SU-DHL-6 (cell line): ENCODE measurements at regions not wholly inside any gene's neighbourhood (a gene's known extent, or its start where the extent isn't known, plus 50 kb on each side); places are given as distances from the start of the nearest gene placed in this dataset.

Experiments
- H2AFZ ChIP-seq: fragments of 200-600 bp; sonication (generic); 2 replicates; pipeline ENCODE4 v1.6.1; 2014; ENCODE audit warnings: low read depth, mild to moderate bottlenecking, moderate library complexity, mixed read lengths, antibody characterized with exemption, low read length; ENCODE audit not compliant: severe bottlenecking
- H3F3A ChIP-seq: fragments of 200-600 bp; shearing (Covaris generic); 2 replicates; pipeline ENCODE4 v1.6.0; 2016; ENCODE audit warnings: antibody characterized with exemption, mild to moderate bottlenecking; ENCODE audit not compliant: insufficient read depth
- H3K27ac ChIP-seq: fragments of 200-600 bp; sonication (generic); 2 replicates; pipeline ENCODE4 v1.5.1; 2016; ENCODE audit warnings: low read depth, mild to moderate bottlenecking, low read length, moderate library complexity, mixed read lengths
- H3K27me3 ChIP-seq: fragments of 200-600 bp; sonication (generic), shearing (Covaris generic); 2 replicates; pipeline ENCODE4 v1.6.0; 2014; ENCODE audit warnings: mild to moderate bottlenecking, low read length
- H3K36me3 ChIP-seq: fragments of 200-600 bp; sonication (generic); 2 replicates; pipeline ENCODE4 v1.6.1; 2014; ENCODE audit warnings: mild to moderate bottlenecking, low read length, mixed read lengths
- H3K4me2 ChIP-seq: fragments of 300-600, 200-600 bp; shearing (Covaris generic), sonication (generic); 2 replicates; pipeline ENCODE4 v1.6.0; 2014; ENCODE audit warnings: low read length, low read depth, mild to moderate bottlenecking; ENCODE audit not compliant: poor library complexity, severe bottlenecking
- H3K4me3 ChIP-seq: fragments of 200-600 bp; sonication (generic); 2 replicates; pipeline ENCODE4 v1.5.1; 2014; ENCODE audit warnings: antibody characterized with exemption, low read length, mild to moderate bottlenecking, mixed read lengths; ENCODE audit not compliant: insufficient read depth, poor library complexity, severe bottlenecking
- H3K79me2 ChIP-seq: fragments of 200-600 bp; sonication (generic); 2 replicates; pipeline ENCODE4 v1.6.1; 2014; ENCODE audit warnings: mild to moderate bottlenecking, low read length, moderate library complexity; ENCODE audit not compliant: insufficient read depth
- H3K9ac ChIP-seq: fragments of 200-600 bp; sonication (generic); 2 replicates; pipeline ENCODE4 v1.7.0; 2014; ENCODE audit warnings: mild to moderate bottlenecking, low read length
- H3K9me2 ChIP-seq: fragments of 200-600 bp; sonication (generic); replicated peaks from 2 replicates; pipeline ENCODE4 v1.6.1; 2014; ENCODE audit warnings: low read length; ENCODE audit not compliant: insufficient read depth
- H3K9me3 ChIP-seq: fragments of 200-600 bp; sonication (generic); 2 replicates; pipeline ENCODE4 v1.6.1; 2014; ENCODE audit warnings: low read length, mixed read lengths; ENCODE audit not compliant: insufficient read depth
- H4K20me1 ChIP-seq: fragments of 200-600 bp; sonication (generic); 2 replicates; pipeline ENCODE4 v1.6.1; 2014; ENCODE audit warnings: low read depth, mild to moderate bottlenecking, antibody characterized with exemption, low read length, moderate library complexity, mixed read lengths
- EZH2phosphoT487 ChIP-seq: fragments of 200-600 bp; sonication (generic), shearing (Covaris generic); conservative IDR thresholded peaks from 2 replicates; pipeline ENCODE4 v1.6.1; 2018; ENCODE audit warnings: mild to moderate bottlenecking, antibody characterized with exemption, low read length, moderate library complexity, mixed read lengths
- TF ChIP-seq, protein P1 (sequence below): fragments of 200-600 bp; sonication (generic); IDR thresholded peaks from one replicate; pipeline ENCODE4 v1.5.1; 2017; ENCODE audit warnings: antibody characterized with exemption, mild to moderate bottlenecking, low read length, moderate library complexity; ENCODE audit not compliant: insufficient read depth, poor library complexity, severe bottlenecking

DNA sequence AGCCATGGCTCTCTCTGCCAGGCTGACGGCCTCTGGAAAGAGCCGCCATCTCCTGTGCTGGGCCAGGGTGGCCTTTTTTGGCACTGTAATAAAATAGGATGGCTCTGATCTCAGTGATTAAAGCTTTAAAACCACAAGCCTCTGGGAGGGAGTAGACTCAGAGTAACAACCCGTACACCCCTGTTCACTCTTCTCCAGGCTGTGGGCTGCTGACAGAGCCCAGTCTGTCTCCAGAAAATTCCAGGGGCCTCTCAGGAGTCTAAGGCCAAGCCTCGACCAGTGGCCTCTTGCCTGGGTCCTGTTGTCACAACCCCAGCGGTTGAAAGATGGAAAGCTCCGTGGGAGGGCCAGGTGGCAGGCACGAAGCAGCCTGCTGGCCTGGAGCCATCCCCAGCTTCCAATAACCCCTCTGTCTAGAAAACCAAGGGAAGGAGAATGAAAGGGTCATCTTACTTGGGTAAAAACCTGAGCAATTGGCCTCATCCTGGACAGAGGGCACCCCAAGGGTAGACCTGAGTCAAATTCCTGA, 286.7 kb upstream of the ZNF462 start:
- H3K9me2 ChIP-seq, result no peaks in the 10 kb centered on the region
- no peaks in the 10 kb centered on the region for H3K9me3 ChIP-seq
- no peak overlapping the region for H3K4me2 ChIP-seq
- H3K27me3 ChIP-seq, result no peaks in the 10 kb centered on the region
- no peak overlapping the region for H3K27ac ChIP-seq
- no peaks in the 10 kb centered on the region for H3F3A ChIP-seq
- H2AFZ ChIP-seq, result no peak overlapping the region
- no peak overlapping the region for H3K9ac ChIP-seq
- H4K20me1 ChIP-seq, result no peaks in the 10 kb centered on the region
- H3K79me2 ChIP-seq, result no peaks in the 10 kb centered on the region
- no peak overlapping the region for H3K4me3 ChIP-seq
- TF ChIP-seq, protein P1, sequence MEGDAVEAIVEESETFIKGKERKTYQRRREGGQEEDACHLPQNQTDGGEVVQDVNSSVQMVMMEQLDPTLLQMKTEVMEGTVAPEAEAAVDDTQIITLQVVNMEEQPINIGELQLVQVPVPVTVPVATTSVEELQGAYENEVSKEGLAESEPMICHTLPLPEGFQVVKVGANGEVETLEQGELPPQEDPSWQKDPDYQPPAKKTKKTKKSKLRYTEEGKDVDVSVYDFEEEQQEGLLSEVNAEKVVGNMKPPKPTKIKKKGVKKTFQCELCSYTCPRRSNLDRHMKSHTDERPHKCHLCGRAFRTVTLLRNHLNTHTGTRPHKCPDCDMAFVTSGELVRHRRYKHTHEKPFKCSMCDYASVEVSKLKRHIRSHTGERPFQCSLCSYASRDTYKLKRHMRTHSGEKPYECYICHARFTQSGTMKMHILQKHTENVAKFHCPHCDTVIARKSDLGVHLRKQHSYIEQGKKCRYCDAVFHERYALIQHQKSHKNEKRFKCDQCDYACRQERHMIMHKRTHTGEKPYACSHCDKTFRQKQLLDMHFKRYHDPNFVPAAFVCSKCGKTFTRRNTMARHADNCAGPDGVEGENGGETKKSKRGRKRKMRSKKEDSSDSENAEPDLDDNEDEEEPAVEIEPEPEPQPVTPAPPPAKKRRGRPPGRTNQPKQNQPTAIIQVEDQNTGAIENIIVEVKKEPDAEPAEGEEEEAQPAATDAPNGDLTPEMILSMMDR, result no peak
- no peak for TF ChIP-seq EZH2phosphoT487
- H3K36me3 ChIP-seq, result no peaks in the 10 kb centered on the region

DNA sequence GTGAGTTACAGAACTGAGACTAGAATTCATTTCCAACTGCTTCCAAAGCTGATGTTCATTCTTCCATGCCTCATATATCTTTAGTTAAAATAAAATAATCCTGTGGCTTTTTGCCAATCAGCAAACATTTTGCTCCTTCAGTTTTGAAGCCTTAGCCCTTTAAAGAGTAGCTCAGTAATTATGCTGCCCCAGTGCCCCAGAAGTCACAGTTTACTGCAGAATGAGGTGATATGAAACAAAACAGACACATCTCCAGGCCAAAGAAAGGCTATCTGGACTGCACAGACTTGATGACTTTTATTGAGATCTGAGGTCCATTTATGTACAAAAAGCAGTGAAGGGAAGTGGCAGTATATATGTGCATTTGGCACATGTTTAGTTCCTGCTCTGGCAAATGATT, 285.8 kb upstream of the ZNF462 start:
- Histone ChIP-seq H4K20me1 (no peaks in the 10 kb centered on the region), H3F3A (no peaks in the 10 kb centered on the region), H3K9ac (no peak overlapping the region), H3K4me2 (no peak overlapping the region), H3K79me2 (no peaks in the 10 kb centered on the region), H3K36me3 (no peaks in the 10 kb centered on the region), H3K9me3 (no peaks in the 10 kb centered on the region), H3K27ac (no peak overlapping the region), H3K4me3 (no peak overlapping the region), H3K27me3 (no peaks in the 10 kb centered on the region), H2AFZ (no peak overlapping the region), H3K9me2 (no peaks in the 10 kb centered on the region)
- TF ChIP-seq EZH2phosphoT487, result no peak
- TF ChIP-seq, protein P1, result no peak

DNA sequence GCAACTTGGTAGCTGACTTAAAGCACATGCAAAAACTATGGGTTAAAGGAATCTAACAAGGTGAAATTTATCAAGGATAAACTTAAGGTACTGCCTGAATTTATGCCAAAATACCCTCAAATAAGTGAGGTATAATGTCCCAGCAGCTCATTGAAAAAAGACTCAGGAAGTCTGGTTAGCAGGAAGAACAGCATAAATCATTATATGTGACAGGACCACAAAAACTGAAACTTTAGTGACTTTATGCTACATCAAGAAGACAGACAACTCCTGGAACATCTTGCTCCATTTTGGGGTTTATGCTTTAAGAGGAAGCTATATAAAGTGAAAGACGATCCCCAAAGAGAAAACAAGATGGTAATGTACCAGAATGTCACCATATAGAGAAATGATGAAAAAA, 282.4 kb upstream of the ZNF462 start:
- H3K9ac ChIP-seq, result no peak overlapping the region
- no peaks in the 10 kb centered on the region for H3K9me2 ChIP-seq
- H3K4me2 ChIP-seq, result no peak overlapping the region
- H4K20me1 ChIP-seq, result no peaks in the 10 kb centered on the region
- H3K4me3 ChIP-seq, result no peak overlapping the region
- no peak overlapping the region for H3K27ac ChIP-seq
- H3K27me3 ChIP-seq, result no peaks in the 10 kb centered on the region
- no peaks in the 10 kb centered on the region for H3K79me2 ChIP-seq
- TF ChIP-seq, protein P1, result no peak
- no peak for TF ChIP-seq EZH2phosphoT487
- H3F3A ChIP-seq, result no peaks in the 10 kb centered on the region
- no peaks in the 10 kb centered on the region for H3K9me3 ChIP-seq
- H3K36me3 ChIP-seq, result no peaks in the 10 kb centered on the region
- H2AFZ ChIP-seq, result no peak overlapping the region
